Lower leg skin (tissue), 3 donors: ENCODE measurements at regions not wholly inside any gene's neighbourhood (a gene's known extent, or its start where the extent isn't known, plus 50 kb on each side); places are given as distances from the start of the nearest gene placed in this dataset.

Experiments
- POLR2A ChIP-seq, 2 donors: fragments of 450-650 bp; IDR thresholded peaks; one replicate each; pipeline ENCODE4 v1.6.1; 2016 to 2017; ENCODE audit warnings: antibody characterized with exemption in 2 of 2, mild to moderate bottlenecking in 1 of 2, moderate library complexity in 1 of 2
- TF ChIP-seq, protein P1 (sequence below), 3 donors: fragments of 450-650 bp; IDR thresholded peaks; one replicate each; pipeline ENCODE4 v1.5.1; 2016; ENCODE audit warnings: antibody characterized with exemption in 3 of 3, mild to moderate bottlenecking in 3 of 3, moderate library complexity in 2 of 3

DNA sequence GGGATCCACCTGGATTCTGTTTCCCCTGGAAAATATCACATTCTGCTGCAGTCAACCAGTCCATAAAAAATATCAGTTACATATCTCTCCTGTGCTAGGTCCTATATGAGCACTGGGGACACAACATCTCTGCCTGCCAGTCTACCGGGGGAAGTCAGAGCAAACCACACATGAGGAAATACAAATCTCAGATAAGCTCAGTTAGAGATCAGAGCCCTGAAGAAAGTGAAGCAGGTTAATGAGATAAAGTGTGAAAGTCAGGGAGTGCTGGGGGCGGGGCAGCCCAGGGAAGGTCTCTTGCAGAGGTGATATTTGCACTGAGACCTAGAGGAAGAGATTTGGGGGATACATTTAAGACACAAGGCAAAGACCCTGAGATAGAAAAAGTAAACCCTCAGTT lies 67.8 kb upstream of the SLC1A1 start:
- TF ChIP-seq, protein P1, sequence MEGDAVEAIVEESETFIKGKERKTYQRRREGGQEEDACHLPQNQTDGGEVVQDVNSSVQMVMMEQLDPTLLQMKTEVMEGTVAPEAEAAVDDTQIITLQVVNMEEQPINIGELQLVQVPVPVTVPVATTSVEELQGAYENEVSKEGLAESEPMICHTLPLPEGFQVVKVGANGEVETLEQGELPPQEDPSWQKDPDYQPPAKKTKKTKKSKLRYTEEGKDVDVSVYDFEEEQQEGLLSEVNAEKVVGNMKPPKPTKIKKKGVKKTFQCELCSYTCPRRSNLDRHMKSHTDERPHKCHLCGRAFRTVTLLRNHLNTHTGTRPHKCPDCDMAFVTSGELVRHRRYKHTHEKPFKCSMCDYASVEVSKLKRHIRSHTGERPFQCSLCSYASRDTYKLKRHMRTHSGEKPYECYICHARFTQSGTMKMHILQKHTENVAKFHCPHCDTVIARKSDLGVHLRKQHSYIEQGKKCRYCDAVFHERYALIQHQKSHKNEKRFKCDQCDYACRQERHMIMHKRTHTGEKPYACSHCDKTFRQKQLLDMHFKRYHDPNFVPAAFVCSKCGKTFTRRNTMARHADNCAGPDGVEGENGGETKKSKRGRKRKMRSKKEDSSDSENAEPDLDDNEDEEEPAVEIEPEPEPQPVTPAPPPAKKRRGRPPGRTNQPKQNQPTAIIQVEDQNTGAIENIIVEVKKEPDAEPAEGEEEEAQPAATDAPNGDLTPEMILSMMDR (IDR thresholded peaks at IDR 0.05) = no peak
- TF ChIP-seq POLR2A (IDR thresholded peaks at IDR 0.05) = no peak
